HG03066 (cell line): ENCODE measurements at regions not wholly inside any gene's neighbourhood (a gene's known extent, or its start where the extent isn't known, plus 50 kb on each side); places are given as distances from the start of the nearest gene placed in this dataset.
"Not testable (repeated sequence)": the region's sequence is repeated elsewhere in the genome, so short reads cannot be mapped to it uniquely, and the experiment has no call there.

Source experiments
- ATAC-seq: cut with Tn5 transposase; IDR thresholded peaks from one replicate; pipeline ENCODE4 v1.9.1; 2021; ENCODE audit warnings: low read depth; ENCODE audit not compliant: unreplicated experiment

GRCh38 chr2:192448881-192449280, 254.1 kb upstream of the TMEFF2 start:
- ATAC-seq = no peak

DNA sequence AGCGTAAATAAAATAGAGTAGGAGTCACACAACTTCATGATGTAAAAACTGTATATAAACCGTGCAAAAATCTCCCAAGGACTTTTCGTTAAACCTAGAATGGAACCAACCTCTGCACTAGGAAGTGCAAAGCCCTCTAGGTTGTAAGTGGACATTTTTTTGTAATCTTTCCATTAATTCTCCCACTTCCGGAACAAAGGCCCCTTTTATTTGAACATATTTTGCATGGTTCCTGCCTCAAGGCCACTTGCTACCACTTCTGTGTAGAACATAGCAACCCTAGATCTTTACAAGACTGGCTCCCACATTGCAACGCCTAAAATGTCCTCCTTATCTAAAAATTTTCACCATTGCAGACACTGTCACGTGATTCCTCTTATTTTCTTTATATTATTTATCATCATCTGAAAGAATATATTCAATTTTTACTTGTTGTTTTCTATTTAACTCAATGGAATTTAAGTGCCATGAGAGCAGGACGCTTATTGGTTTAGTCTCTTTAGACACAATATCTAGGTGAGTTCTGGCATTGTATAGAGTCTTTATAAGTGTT, 249.6 kb upstream of the TMEFF2 start:
- no peak for ATAC-seq

- no peak for ATAC-seq
Observed at GRCh38 chr2:192443831-192444230, 249.1 kb upstream of the TMEFF2 start.

GRCh38 chr2:192438239-192438638, 243.5 kb upstream of the TMEFF2 start:
- ATAC-seq = no peak

GRCh38 chr2:192437653-192438052, 242.9 kb upstream of the TMEFF2 start:
- ATAC-seq = no peak

DNA sequence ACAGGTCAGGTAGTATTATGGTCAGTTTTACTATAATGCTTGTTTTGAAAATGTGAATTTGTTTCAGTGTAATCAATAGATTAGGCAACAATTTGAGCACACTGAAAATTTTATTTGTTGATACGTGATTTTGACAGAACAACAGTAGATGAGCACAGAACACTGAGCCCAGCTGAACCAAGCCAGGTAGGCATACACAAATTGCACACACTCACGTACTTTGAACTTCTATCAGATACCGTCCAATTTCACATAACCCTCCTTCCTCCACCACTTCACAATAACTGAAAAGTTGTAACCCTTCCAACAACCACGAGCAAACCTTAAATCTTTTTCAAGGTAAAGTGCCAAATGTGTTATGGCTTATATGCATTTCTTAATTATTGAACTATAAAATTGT, 229.5 kb upstream of the TMEFF2 start:
- ATAC-seq = no peak

- no peak for ATAC-seq
Observed at GRCh38 chr2:192419786-192420185, 225.1 kb upstream of the TMEFF2 start.

- no peak for ATAC-seq
Observed at GRCh38 chr2:192416060-192416459, 221.3 kb upstream of the TMEFF2 start.

DNA sequence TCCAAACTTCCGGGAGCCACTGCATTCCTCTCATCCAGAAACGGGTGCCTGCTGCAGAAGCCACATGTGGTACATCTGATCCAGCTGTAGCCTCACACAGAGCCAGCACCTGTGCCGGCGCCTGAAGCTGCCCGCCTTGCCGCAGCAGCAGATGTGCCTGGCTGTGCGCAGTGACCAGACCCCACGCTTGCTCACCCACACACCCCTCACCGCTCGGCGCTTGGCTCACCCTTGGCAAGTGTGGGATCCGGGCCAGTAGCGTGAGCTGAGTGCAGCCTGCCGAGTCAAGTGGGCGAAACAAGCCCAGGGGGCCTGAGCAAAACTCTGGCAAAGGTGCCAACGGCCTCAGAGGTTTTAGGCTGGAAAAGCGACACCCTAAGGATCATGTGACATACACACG, 220.1 kb upstream of the TMEFF2 start:
- ATAC-seq = no peak

GRCh38 chr2:192413812-192414681, 219.3 kb upstream of the TMEFF2 start:
- ATAC-seq = no peak

- not testable (repeated sequence) for ATAC-seq
Observed at GRCh38 chr2:192412866-192413265, 218.1 kb upstream of the TMEFF2 start.

- no peak for ATAC-seq
Observed at GRCh38 chr2:192412394-192412793, 217.7 kb upstream of the TMEFF2 start.

DNA sequence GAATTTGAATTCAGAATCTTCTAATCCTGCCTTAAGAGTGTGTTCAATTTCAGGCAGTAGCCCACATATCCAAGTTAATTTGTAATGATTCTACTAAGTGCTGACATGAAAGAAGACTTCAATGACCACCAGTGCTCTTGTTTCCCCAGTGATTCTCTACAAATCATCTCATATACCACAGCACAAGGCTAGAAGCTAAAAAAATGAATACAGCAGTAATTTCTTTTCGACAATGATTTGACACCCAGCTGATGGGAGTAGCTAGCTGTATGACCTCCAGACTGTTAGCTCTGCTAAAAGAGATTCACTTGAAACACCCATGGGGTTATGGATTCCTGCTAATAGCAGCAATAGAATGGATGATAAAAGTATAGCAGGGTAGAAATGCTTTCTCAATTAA, 217.0 kb upstream of the TMEFF2 start:
- ATAC-seq = no peak

GRCh38 chr2:192410319-192410718, 215.6 kb upstream of the TMEFF2 start:
- no peak for ATAC-seq

GRCh38 chr2:192407692-192408091, 213.0 kb upstream of the TMEFF2 start:
- no peak for ATAC-seq

DNA sequence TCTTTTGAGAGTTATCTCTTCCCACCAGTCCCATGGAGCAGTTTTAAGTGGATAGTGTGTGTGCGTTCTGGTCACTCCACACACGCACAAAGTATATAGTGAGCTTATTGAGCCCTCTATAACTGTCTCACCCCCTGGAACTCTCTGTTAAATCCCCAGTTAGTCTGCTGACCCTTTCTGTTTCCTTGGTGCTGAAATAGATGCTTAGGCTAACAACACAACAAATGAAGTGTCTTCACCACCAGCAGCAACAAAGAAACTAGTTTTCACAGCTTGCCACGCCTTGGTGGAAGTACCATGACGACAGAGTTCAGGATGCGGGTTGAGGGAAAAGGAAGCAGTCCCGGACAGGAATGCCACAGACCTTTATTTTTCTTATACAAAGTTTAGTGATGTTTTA, 203.5 kb upstream of the TMEFF2 start:
- no peak for ATAC-seq

GRCh38 chr2:192394605-192395004, 199.9 kb upstream of the TMEFF2 start:
- ATAC-seq = no peak

- no peak for ATAC-seq
Observed at GRCh38 chr2:192391041-192391440, 196.3 kb upstream of the TMEFF2 start.

- no peak for ATAC-seq
Observed at GRCh38 chr2:192390401-192390800, 195.7 kb upstream of the TMEFF2 start.

- ATAC-seq = not testable (repeated sequence)
Observed at GRCh38 chr2:192384191-192384590, 189.5 kb upstream of the TMEFF2 start.

- no peak for ATAC-seq
Observed at GRCh38 chr2:192381082-192381481, 186.3 kb upstream of the TMEFF2 start.

GRCh38 chr2:192379736-192380135, 185.0 kb upstream of the TMEFF2 start:
- ATAC-seq = no peak
